ENCODE measurements at regions not wholly inside any gene's neighbourhood (a gene's known extent, or its start where the extent isn't known, plus 50 kb on each side); places are given as distances from the start of the nearest gene placed in this dataset.

GRCh38 chr12:127729381-127729780 is 537.6 kb upstream of the TMEM132C start:
- no peak for TF ChIP-seq CTCF (IDR thresholded peaks at IDR 0.05)
- TF ChIP-seq ZFX (IDR thresholded peaks at IDR 0.05; ENCODE audit: borderline replicate concordance), result no peak
